ENCODE measurements at regions not wholly inside any gene's neighbourhood (a gene's known extent, or its start where the extent isn't known, plus 50 kb on each side); places are given as distances from the start of the nearest gene placed in this dataset.
A peak's percentile ranks its signal among the peaks of the same experiment; 100 is the strongest.

- Mint-ChIP-seq H3K27ac (no peak overlapping the region), H3K4me3 (no peak overlapping the region), H3K4me1 (ENCODE audit: unreplicated experiment) (no peaks in the 10 kb centered on the region), H3K27me3 (peaks cover 3% of the 10 kb centered on the region), H3K36me3 (no peaks in the 10 kb centered on the region), H3K9me3 (no peaks in the 10 kb centered on the region)
- TF ChIP-seq, protein P1, sequence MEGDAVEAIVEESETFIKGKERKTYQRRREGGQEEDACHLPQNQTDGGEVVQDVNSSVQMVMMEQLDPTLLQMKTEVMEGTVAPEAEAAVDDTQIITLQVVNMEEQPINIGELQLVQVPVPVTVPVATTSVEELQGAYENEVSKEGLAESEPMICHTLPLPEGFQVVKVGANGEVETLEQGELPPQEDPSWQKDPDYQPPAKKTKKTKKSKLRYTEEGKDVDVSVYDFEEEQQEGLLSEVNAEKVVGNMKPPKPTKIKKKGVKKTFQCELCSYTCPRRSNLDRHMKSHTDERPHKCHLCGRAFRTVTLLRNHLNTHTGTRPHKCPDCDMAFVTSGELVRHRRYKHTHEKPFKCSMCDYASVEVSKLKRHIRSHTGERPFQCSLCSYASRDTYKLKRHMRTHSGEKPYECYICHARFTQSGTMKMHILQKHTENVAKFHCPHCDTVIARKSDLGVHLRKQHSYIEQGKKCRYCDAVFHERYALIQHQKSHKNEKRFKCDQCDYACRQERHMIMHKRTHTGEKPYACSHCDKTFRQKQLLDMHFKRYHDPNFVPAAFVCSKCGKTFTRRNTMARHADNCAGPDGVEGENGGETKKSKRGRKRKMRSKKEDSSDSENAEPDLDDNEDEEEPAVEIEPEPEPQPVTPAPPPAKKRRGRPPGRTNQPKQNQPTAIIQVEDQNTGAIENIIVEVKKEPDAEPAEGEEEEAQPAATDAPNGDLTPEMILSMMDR (conservative IDR thresholded peaks at IDR 0.05) = no peak
- DNase-seq (ENCODE audit: extremely low spot score, unreplicated experiment) = no peak
Observed at GRCh38 chr5:63131626-63132285, 553.1 kb downstream of the LRRC70 start.

GRCh38 chr5:63128761-63129160 lies 550.1 kb downstream of the LRRC70 start:
- no peak for DNase-seq (ENCODE audit: extremely low spot score, unreplicated experiment)
- Mint-ChIP-seq H3K4me3 (no peak overlapping the region), H3K9me3 (no peaks in the 10 kb centered on the region), H3K27me3 (peaks cover 3% of the 10 kb centered on the region), H3K27ac (no peak overlapping the region), H3K4me1 (ENCODE audit: unreplicated experiment) (no peaks in the 10 kb centered on the region), H3K36me3 (no peaks in the 10 kb centered on the region)
- TF ChIP-seq, protein P1 (conservative IDR thresholded peaks at IDR 0.05) = no peak

GRCh38 chr5:63128018-63128417 lies 549.4 kb downstream of the LRRC70 start:
- H3K27ac Mint-ChIP-seq = no peak overlapping the region
- no peaks in the 10 kb centered on the region for H3K4me1 Mint-ChIP-seq (ENCODE audit: unreplicated experiment)
- no peak for DNase-seq (ENCODE audit: extremely low spot score, unreplicated experiment)
- no peaks in the 10 kb centered on the region for H3K36me3 Mint-ChIP-seq
- H3K9me3 Mint-ChIP-seq = no peaks in the 10 kb centered on the region
- no peak overlapping the region for H3K4me3 Mint-ChIP-seq
- peaks cover 3% of the 10 kb centered on the region for H3K27me3 Mint-ChIP-seq
- TF ChIP-seq, protein P1 (conservative IDR thresholded peaks at IDR 0.05) = no peak

DNA sequence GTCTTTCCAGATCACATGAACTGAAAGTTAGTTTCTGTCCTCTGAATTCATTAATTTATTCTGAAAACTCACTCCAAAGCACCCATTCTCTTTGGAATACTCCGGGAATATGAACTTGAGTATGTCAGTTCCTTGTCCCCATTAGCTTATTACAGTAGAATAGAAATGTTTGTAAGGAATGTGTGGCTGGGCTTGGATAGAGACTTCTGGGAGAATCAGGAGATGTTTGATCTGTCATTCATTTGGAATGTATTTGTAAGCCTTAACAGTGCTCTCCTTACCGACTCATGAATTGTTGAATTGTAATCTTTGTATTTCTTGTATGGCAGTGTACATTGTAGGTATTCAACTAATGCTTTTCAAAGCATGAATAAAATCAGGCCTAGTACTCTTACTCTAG lies 548.4 kb downstream of the LRRC70 start:
- Mint-ChIP-seq H3K27me3 (peaks cover 3% of the 10 kb centered on the region), H3K9me3 (no peaks in the 10 kb centered on the region), H3K36me3 (no peaks in the 10 kb centered on the region), H3K27ac (no peak overlapping the region), H3K4me3 (no peak overlapping the region), H3K4me1 (ENCODE audit: unreplicated experiment) (no peaks in the 10 kb centered on the region)
- TF ChIP-seq, protein P1 (conservative IDR thresholded peaks at IDR 0.05) = no peak
- no peak for DNase-seq (ENCODE audit: extremely low spot score, unreplicated experiment)

GRCh38 chr5:63125862-63126261 lies 547.2 kb downstream of the LRRC70 start:
- Mint-ChIP-seq H3K4me1 (ENCODE audit: unreplicated experiment) (no peaks in the 10 kb centered on the region), H3K9me3 (no peaks in the 10 kb centered on the region), H3K27ac (no peak overlapping the region), H3K27me3 (peaks cover 3% of the 10 kb centered on the region), H3K4me3 (no peak overlapping the region), H3K36me3 (no peaks in the 10 kb centered on the region)
- DNase-seq (ENCODE audit: extremely low spot score, unreplicated experiment) = no peak
- TF ChIP-seq, protein P1 (conservative IDR thresholded peaks at IDR 0.05) = peak; percentile 61

Measured in type B pancreatic cell (in vitro differentiated cells).